Thyroid gland (tissue), 4 donors: ENCODE measurements at regions not wholly inside any gene's neighbourhood (a gene's known extent, or its start where the extent isn't known, plus 50 kb on each side); places are given as distances from the start of the nearest gene placed in this dataset.

Experiments used
- DNase-seq, 2 donors: peaks; one replicate each; pipeline ENCODE4 v3.0.0-alpha.2; 2019
- H3K27ac ChIP-seq, 3 donors: fragments of 200-600 bp; sonication (generic); 1 replicate in 2 of 3; 2 replicates in 1 of 3; pipeline ENCODE4 v1.5.1; 2016 to 2019; ENCODE audit warnings: mild to moderate bottlenecking in 1 of 3, moderate library complexity in 1 of 3
- H3K27me3 ChIP-seq: fragments of 200-600 bp; sonication (generic); one replicate; pipeline ENCODE4 v1.5.1; 2019
- H3K36me3 ChIP-seq, 2 donors: fragments of 200-600 bp; sonication (generic); one replicate each; pipeline ENCODE4 v1.5.1; 2016 to 2019
- H3K4me1 ChIP-seq, 2 donors: fragments of 200-600 bp; sonication (generic); one replicate each; pipeline ENCODE4 v1.5.1; 2017 to 2019
- H3K4me3 ChIP-seq, 3 donors: fragments of 200-600 bp; sonication (generic); replicated peaks in 1 of 3; 1 replicate in 2 of 3; 2 replicates in 1 of 3; pipeline ENCODE4 v1.5.1; 2016; ENCODE audit warnings: mild to moderate bottlenecking in 1 of 3
- H3K9me3 ChIP-seq: fragments of 200-600 bp; sonication (generic); one replicate; pipeline ENCODE4 v1.5.1; 2017
- POLR2A ChIP-seq, 2 donors: fragments of 450-650 bp; IDR thresholded peaks; one replicate each; pipeline ENCODE4 v1.6.1; 2017; ENCODE audit warnings: antibody characterized with exemption in 2 of 2, mild to moderate bottlenecking in 2 of 2, moderate library complexity in 1 of 2
- WGBS, 2 donors: methylation state at CpG; one replicate each; pipeline ENCODE4 v1.1.5; 2017; 5-methylcytosine and 5-hydroxymethylcytosine counted together
- intact Hi-C: fragments of 100-400 bp; cut with DNase I; formaldehyde crosslinking; loops from one replicate; pipeline ENCODE4 v1.15.1; 2023
- TF ChIP-seq, protein P1 (sequence below), 6 experiments: fragments of 200-600 bp in 3 of 6; fragments of 450-650 bp in 3 of 6; sonication (generic) in 3 of 6; IDR thresholded peaks; one replicate each; pipeline ENCODE4 v1.5.1; 2016 to 2019; ENCODE audit warnings: antibody characterized with exemption in 6 of 6, mild to moderate bottlenecking in 2 of 6, inconsistent platforms in 1 of 6, moderate library complexity in 1 of 6

DNA sequence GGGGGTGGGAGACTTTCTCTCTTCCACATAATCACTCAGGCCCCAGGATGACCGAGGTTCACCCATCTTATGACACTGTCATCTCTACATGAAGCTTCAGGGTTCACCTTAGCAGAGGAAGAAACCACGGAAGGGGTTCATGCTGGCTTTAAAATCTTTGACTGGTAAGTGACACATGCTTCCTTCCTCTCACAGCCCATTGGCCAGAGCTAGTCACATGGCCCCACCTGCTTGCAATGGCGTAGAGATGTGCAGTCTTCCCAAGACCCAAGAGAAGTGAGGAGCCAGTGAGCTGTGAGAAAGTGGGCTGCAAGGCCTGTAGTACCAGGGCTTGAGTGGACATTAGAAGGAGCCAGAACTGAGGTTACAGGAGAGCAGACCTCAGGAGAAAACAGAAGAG, 180.3 kb downstream of the AXIN2 start:
- no peak for TF ChIP-seq POLR2A (IDR thresholded peaks at IDR 0.05)
- TF ChIP-seq, protein P1, sequence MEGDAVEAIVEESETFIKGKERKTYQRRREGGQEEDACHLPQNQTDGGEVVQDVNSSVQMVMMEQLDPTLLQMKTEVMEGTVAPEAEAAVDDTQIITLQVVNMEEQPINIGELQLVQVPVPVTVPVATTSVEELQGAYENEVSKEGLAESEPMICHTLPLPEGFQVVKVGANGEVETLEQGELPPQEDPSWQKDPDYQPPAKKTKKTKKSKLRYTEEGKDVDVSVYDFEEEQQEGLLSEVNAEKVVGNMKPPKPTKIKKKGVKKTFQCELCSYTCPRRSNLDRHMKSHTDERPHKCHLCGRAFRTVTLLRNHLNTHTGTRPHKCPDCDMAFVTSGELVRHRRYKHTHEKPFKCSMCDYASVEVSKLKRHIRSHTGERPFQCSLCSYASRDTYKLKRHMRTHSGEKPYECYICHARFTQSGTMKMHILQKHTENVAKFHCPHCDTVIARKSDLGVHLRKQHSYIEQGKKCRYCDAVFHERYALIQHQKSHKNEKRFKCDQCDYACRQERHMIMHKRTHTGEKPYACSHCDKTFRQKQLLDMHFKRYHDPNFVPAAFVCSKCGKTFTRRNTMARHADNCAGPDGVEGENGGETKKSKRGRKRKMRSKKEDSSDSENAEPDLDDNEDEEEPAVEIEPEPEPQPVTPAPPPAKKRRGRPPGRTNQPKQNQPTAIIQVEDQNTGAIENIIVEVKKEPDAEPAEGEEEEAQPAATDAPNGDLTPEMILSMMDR (IDR thresholded peaks at IDR 0.05): no peak
- no peaks in the 10 kb centered on the region for H3K9me3 ChIP-seq
- no peaks in the 10 kb centered on the region for H3K36me3 ChIP-seq
- H3K4me3 ChIP-seq: no peak overlapping the region
- no peak overlapping the region for H3K27ac ChIP-seq
- H3K27me3 ChIP-seq: no peaks in the 10 kb centered on the region
- H3K4me1 ChIP-seq: no peaks in the 10 kb centered on the region
- intact Hi-C loops: no loop called here
- DNase-seq: no peak
- 82 to 88% methylated on average over 3 of the region's 3 CpGs for WGBS, 2 donors

DNA sequence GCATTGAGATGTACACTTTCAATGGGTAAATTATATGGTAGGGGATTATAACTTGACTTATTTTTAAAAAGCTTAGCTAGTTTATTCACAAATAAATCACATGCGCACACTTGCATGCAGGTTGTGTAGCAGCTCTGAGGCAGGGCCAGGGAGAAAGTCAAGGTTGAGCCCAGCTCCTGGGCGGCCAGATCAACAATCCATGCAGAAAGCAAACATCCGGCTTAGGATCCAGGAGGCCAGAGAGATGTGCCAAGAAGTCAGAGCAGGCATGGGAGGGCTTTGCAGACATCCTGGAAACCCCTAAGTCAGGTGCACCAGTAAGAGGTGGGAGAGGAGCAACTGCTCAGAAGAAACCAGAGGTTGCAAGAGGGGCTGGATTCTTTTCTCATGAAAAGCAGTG, 186.5 kb downstream of the AXIN2 start:
- TF ChIP-seq POLR2A (IDR thresholded peaks at IDR 0.05): no peak
- TF ChIP-seq, protein P1 (IDR thresholded peaks at IDR 0.05): no peak
- Histone ChIP-seq H3K27me3 (no peaks in the 10 kb centered on the region), H3K9me3 (no peaks in the 10 kb centered on the region), H3K4me3 (no peak overlapping the region), H3K27ac (no peak overlapping the region), H3K4me1 (peaks cover 0 to 9% of the 10 kb centered on the region in 2 donors), H3K36me3 (no peaks in the 10 kb centered on the region)
- intact Hi-C loops: no loop called here
- 56 to 65% methylated on average over 3 of the region's 3 CpGs for WGBS, 2 donors
- DNase-seq: peak; percentile 46 to 69

DNA sequence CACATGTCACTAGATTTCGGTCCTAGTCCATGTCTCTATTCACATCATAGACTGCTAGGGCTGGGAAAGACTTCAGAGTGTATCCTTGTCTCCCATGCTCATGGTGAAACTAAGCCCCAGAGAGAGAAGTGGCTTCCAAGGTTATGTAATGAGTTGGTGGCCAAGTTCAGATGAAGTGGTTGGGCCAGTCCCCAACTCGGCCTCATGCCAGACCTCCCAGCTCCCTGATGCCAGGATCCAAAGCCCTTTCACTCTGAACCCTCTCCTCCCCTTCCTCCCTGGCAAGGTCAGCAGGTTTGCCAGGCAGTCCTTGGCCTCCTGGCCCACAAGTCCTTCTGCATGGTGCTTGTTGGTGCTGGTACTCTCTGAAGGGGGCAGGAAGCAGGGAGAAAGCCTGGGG, 189.7 kb downstream of the AXIN2 start:
- TF ChIP-seq, protein P1 (IDR thresholded peaks at IDR 0.05): no peak
- TF ChIP-seq POLR2A (IDR thresholded peaks at IDR 0.05): no peak
- no peaks in the 10 kb centered on the region for H3K9me3 ChIP-seq
- peak; percentile 86 to 90 for DNase-seq

DNA sequence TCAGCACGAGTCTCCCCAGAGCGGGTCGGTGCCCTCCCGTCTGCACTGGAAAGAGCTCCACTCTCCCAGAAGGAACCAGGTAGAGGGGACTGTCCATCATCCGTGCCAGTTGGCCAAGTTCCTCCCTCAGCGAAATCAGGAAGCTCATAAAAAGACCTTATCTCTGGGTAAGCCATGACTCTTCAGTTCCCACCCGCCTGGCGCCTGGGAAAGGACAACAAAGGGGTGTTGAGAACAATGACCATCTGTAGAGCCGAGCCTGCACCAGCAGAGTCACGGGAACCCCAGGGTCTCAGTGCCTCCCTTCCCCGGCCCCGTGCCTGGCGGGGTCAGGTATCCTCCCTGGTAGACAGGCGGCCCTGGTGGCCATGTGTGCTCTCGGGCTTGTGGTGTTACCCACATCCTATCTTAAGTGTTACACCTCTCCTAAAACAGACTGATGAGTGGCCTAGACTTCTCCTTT, 190.7 kb downstream of the AXIN2 start:
- Histone ChIP-seq H3K27ac (no peak overlapping the region), H3K36me3 (no peaks in the 10 kb centered on the region), H3K9me3 (no peaks in the 10 kb centered on the region), H3K4me1 (peaks cover 0 to 9% of the 10 kb centered on the region in 2 donors), H3K27me3 (no peaks in the 10 kb centered on the region), H3K4me3 (no peak overlapping the region)
- 70 to 72% methylated on average over 12 to 15 of the region's 15 CpGs for WGBS, 2 donors
- DNase-seq: no peak
- intact Hi-C loops: no loop called here
- no peak for TF ChIP-seq POLR2A (IDR thresholded peaks at IDR 0.05)
- TF ChIP-seq, protein P1 (IDR thresholded peaks at IDR 0.05): no peak

More for the DNA sequence above, 189.7 kb downstream of the AXIN2 start:
- H3K4me1 ChIP-seq: peaks cover 0 to 9% of the 10 kb centered on the region in 2 donors
- WGBS, 2 donors: 49 to 51% methylated on average over 2 of the region's 2 CpGs
- intact Hi-C loops: no loop called here
- H3K4me3 ChIP-seq: no peak overlapping the region
- no peaks in the 10 kb centered on the region for H3K36me3 ChIP-seq
- H3K27ac ChIP-seq: no peak overlapping the region
- H3K27me3 ChIP-seq: no peaks in the 10 kb centered on the region

DNA sequence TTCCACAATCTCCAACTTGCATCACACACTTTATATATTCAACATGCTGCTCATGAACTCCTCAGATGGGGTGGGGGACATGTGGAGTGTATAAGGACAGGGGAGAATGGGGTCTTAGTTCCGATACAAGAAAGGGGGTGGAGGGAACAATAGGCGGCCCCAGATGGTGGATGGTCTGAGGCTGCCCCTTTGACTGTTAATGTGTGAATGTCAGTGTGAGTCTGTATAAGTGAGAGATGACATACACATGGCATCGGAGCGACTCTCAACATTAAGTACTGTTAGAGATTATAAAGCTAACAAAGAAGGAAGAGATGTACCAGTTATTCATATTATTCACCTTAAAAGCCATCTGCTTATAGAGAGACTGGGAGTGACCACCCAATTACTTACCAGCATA, 193.1 kb downstream of the AXIN2 start:
- Histone ChIP-seq H3K36me3 (no peaks in the 10 kb centered on the region), H3K27ac (no peak overlapping the region), H3K27me3 (no peaks in the 10 kb centered on the region), H3K4me3 (no peak overlapping the region), H3K9me3 (no peaks in the 10 kb centered on the region), H3K4me1 (peaks cover 0 to 9% of the 10 kb centered on the region in 2 donors)
- TF ChIP-seq, protein P1 (IDR thresholded peaks at IDR 0.05): no peak
- TF ChIP-seq POLR2A (IDR thresholded peaks at IDR 0.05): no peak
- DNase-seq: no peak
- 96 to 98% methylated on average over 4 of the region's 4 CpGs for WGBS, 2 donors
- intact Hi-C loops: no loop called here
